HG03045 (cell line): ENCODE measurements at regions not wholly inside any gene's neighbourhood (a gene's known extent, or its start where the extent isn't known, plus 50 kb on each side); places are given as distances from the start of the nearest gene placed in this dataset.
A peak's percentile ranks its signal among the peaks of the same experiment; 100 is the strongest.

Experiments
- ATAC-seq: cut with Tn5 transposase; IDR thresholded peaks from one replicate; pipeline ENCODE4 v1.9.1; 2021; ENCODE audit warnings: mild to moderate bottlenecking, moderate library complexity; ENCODE audit not compliant: unreplicated experiment

- no peak for ATAC-seq
These were observed 263.6 kb upstream of the PTGER4 start for GRCh38 chr5:40416098-40416497.

GRCh38 chr5:40414922-40415321 is 264.8 kb upstream of the PTGER4 start:
- ATAC-seq: no peak

- ATAC-seq: no peak
These were observed 266.0 kb upstream of the PTGER4 start for GRCh38 chr5:40413743-40414142.

DNA sequence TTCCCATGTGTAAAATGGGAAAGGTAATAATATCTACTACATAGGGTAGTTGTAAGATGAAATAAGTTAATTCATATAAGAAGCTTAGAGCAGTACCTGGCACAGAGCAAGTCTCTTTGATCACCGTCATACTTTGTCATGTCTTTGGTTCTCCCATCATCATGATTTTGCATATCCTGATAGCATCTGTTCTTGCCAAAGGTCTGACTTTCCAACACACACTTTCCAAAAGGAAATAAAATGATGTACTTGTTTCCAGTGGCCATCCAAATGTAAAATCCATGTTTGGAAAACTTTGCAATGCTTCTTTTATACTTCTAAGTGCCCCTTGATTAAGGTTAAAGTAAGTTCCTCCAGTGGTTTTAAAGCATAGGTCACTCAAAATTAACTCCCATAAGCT is 266.9 kb upstream of the PTGER4 start:
- no peak for ATAC-seq

DNA sequence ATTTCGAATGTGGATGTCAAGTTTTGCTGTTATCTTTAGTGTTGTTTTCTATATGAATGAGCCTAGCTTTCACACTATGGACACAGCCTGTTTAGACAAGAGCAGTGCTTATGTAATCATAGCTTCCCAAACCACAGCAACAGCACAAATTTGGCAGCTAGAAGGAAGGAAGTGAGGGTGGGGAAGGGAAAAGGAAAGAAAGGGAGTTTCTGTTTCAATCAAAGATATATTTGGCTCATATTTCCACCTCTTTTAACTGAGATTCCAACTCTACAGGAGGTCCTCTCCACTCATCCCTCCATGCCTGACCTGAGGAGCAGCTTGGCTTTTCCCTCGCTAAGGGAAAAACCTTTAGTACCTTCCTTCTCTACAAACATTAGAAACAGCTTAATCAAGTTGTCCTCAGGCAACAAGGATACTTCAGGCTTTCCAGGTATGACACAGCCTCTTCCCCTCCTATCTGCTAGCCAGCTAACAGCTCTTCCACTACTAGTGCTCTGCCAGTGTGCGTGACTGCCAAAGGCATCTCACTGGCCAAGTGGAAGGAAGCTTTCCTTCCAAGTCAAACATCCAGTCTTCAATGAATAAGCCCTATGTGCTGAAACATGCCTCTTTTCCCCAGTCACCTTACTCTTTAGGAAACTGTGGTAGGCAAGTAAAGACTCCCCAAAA is 268.6 kb upstream of the PTGER4 start:
- no peak for ATAC-seq

- no peak for ATAC-seq
These were observed 269.4 kb upstream of the PTGER4 start for GRCh38 chr5:40410231-40410861.

DNA sequence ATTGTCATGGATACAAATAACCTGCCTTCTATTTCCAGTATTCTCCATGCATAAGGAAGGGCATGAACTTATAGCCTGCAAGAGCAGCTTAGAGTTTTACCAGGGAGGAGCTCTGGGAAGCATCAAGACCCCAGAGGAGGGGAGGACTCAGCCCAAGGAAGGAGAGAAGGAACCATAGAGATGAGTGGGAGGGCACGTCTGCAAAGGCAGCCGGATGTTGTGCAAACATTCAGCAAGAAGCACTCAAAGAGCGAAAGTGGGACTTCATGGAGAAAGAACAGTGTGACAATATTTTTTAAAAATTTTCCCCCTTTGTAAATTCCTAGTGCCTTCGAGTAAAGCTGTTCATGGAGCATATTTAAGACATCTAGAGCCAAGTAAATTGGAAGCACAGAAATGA is 270.1 kb upstream of the PTGER4 start:
- no peak for ATAC-seq

DNA sequence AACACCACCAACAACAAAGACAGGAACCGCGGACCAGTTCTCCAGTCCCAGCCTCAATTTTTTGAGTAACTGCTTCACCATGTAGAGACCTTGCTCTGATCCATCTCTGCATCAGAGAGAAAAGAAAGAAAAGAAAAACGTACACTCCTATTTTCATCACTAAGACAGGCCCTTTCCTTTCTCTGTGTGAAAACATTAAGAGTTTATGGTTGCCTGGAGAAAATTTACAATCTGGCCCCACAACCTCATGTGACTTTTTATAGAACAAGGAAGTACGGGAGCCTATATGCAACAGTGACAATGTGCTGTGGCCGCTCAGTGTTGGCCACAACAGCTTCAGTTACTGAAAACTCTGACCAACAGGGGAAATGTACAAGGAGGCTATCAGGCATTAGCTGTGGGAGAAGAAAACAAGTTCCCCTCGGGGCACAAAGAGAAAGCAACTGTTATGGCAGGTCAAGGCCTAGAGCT is 272.9 kb upstream of the PTGER4 start:
- ATAC-seq: no peak

DNA sequence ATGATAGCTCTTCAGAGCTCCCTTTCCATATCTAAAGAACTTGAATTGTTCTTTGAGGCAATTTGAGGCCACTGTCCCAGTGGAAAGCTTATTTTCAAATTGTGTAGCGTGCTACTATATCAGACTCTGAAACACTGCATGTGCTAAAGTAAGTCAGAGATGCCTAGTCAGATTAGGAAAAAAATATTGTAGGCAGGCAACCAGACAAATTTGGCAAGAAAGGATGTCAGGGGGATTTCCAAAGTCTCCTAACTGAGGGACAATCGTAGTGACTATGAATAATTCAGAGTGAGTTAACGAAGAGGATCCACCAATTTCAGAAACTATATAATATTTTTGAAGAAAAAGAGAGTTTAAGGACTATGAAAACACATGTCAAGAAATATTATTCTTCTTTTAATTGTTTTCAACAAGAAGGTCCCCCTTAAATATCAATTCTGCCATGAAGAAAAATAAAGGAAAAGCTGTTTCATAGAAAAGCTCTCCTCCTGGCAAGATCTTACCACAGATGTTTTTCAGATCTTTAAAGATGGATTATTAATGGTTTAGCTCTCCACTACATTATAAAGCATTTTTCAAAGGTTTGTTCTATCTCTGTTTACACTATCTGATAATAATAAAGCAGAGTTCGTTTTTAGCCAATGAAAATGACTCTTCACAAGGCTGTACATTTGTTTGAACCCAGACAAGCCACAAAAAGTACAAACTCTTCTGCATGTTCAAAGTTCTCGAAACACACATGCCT is 273.5 kb upstream of the PTGER4 start:
- ATAC-seq: no peak

GRCh38 chr5:40405230-40405629 is 274.5 kb upstream of the PTGER4 start:
- ATAC-seq: no peak

DNA sequence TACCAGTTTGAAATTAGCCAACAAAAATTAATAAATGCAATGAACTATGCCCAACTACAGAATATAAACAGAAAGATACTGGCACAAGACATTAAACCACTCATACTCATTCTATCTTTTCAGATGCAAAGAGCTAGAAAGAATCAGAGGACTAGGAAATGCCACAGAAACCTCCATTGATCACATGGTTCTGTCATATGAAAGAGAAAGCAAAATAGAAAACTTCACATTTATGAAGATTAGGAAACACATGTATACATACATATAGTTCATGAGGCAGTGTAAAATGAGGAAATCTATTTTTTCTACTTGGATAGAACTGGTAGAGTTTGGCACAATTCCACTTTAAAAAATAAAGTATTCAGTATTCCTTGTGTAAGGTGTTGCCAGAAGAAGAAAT is 275.1 kb upstream of the PTGER4 start:
- peak; percentile 79 for ATAC-seq

DNA sequence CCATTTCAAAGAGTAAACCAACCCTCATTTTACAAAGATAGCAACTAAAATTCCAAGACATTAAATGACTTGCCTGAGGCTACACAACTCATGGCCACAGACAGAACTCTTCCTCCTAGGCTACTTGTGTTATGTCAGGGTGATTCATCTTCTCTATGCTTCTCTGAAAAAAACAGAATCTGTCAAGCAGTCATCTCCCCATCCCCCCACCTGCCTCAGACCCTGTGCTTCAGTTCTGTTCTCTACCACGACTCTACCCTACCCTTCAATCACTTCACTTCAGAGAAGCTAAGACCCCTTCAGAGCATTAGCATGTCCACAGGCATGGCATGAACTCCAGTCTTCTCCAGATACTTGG is 277.7 kb upstream of the PTGER4 start:
- ATAC-seq: no peak

DNA sequence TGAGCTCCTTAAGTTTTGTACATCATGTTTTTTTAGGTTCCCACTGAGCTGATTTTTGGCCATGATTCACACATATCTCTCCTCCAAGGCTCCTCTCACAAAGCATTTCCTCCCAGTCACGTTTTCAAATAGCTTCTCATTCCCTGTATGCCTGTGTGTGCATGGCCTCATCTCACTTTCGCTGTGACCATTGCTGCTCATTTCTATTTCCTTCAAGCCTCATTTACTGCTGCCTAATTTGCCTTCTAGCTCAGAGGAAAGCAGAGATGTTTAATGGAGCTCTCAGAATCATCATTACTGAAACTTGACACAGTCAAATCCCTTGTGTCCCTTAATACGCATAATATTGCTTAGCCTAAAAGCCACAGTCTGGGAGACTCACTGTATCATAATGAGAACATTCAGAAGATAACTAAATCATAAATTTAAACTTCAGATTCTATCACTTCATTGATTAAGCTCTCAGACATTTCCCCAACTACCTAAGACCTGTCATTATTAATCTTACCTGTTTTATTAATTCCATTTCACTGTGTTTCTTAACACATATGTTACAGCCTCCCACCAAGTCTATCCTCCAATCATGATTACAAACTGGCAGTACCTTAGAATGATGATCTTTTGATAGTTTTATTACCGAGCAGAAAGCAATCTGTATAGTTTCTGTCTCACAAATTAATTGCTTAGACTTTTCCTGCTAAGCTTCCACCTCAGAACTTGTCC is 278.3 kb upstream of the PTGER4 start:
- ATAC-seq: peak; percentile 63

- ATAC-seq: no peak
These were observed 279.5 kb upstream of the PTGER4 start for GRCh38 chr5:40400245-40400644.

- no peak for ATAC-seq
These were observed 280.4 kb upstream of the PTGER4 start for GRCh38 chr5:40399349-40399748.

DNA sequence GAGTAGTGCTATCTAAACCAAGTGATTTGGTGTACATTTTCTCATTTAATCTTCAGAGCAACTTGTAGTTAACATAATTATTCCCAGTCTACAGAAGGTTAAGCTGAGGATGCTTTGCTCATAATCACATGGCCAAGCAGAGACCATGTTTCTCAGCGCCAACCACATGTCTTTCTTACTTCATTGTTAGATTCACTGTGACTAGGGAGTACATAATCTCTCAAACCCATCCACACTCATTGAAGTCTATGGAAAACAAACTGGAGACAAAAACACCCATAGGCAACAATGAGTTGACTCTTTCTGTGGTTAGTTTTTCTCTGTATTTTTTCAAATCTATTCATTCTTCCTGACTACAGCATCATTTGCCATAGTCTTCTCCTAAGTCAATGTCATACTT is 281.7 kb upstream of the PTGER4 start:
- ATAC-seq: no peak

DNA sequence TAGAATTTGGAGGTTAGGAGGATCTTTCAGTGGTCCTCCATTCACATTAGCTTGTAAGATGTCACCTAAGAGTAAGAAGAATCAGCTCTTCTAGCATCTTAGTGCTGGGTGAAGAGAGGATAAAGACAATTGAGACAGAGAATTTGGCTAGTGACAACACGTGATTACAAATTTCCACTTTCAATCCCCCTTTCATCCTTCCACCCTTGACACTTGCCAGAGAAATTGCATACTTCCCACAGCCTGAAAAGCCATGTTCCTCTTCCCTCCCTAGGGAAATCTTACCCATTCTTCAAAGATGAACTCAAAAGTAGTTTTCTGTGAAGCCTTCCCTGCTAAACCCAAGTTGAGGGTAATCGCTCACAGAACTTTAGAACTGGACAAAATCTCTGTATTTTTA is 282.6 kb upstream of the PTGER4 start:
- no peak for ATAC-seq

- ATAC-seq: no peak
These were observed 283.4 kb upstream of the PTGER4 start for GRCh38 chr5:40396317-40396716.

GRCh38 chr5:40395251-40395650 is 284.5 kb upstream of the PTGER4 start:
- ATAC-seq: no peak

DNA sequence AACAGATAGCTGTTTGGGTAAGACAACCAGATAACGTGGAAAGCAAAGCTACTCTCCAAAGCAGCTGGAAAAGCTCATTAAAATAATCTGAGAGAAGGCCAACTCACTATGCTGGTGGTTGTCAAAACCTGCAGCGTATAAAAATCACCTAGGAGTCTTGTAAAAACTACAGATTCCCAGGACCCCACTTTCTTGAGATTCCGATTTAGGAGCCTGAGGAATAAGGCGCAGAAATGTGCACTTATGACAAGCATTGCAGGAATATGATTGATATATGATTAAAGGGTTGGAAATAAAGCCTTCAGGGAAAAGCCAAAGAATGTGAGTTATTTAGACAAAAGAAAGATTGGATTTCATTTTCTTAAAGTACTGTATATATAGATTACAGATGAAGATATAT is 285.0 kb upstream of the PTGER4 start:
- ATAC-seq: no peak

DNA sequence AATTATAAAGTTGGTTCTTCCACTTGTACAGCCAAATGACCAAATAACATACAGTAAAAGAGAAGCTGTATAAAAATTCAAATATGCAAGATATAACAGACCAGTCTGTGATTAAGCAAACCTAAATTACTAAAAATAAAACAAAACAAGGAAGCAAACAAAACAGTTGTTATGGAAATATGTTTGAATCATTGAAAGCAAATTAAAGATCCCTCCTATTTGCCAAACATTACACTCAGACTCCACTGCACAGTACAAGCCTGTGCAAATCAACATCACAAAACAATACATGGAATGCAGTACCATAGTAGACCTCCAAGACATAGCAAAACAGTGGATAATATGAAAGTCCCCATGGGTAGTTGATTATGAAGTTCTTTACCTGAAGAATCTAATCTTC is 288.1 kb upstream of the PTGER4 start:
- ATAC-seq: no peak
